ENCODE measurements at regions not wholly inside any gene's neighbourhood (a gene's known extent, or its start where the extent isn't known, plus 50 kb on each side); places are given as distances from the start of the nearest gene placed in this dataset.

DNA sequence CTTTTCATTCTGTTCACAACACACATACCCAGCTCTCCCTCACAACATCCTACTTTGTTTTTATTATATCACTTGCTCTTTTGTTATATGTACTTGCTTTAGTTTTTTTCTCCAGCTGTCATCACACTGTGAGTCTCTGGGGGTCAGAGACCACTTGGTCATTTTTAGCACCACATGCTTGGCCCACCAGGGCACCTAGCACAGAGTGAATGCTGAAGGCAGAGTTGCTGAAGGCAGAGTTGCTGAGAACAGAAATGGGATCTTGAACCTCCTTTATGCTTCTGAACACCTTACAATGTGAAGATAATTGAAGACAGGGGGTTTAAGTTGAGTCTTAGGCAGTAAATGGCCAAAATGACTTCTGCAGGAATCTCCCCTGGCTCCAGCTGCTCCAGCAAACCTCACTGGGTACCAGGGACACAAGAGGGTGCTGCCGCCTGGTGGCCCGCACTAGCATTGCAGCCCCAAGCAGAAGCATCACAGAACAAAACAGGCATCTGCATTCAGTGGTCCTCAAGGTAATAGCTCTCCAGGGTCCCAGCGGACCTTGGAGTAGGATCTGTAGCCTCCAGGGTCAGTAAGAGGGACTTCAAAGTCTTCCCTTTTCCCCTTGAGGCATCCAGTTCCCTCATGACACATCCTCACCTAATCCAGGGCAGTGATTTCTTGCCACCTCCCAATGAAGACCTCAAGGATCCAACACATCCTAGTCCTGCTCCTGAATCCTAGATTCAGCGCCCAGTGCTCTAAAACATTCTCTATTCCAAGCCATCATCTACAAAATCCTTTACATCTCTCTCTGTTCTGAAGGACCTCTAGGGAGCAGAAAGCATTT, 1972.6 kb downstream of the TP53TG3F start:
- peak; percentile 61 for DNase-seq (ENCODE audit: low read depth)
- TF ChIP-seq, protein P1, sequence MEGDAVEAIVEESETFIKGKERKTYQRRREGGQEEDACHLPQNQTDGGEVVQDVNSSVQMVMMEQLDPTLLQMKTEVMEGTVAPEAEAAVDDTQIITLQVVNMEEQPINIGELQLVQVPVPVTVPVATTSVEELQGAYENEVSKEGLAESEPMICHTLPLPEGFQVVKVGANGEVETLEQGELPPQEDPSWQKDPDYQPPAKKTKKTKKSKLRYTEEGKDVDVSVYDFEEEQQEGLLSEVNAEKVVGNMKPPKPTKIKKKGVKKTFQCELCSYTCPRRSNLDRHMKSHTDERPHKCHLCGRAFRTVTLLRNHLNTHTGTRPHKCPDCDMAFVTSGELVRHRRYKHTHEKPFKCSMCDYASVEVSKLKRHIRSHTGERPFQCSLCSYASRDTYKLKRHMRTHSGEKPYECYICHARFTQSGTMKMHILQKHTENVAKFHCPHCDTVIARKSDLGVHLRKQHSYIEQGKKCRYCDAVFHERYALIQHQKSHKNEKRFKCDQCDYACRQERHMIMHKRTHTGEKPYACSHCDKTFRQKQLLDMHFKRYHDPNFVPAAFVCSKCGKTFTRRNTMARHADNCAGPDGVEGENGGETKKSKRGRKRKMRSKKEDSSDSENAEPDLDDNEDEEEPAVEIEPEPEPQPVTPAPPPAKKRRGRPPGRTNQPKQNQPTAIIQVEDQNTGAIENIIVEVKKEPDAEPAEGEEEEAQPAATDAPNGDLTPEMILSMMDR (IDR thresholded peaks at IDR 0.05; ENCODE audit: low read depth, low read length), result peak; percentile 98
- TF ChIP-seq POLR2A (IDR thresholded peaks at IDR 0.05; ENCODE audit: extremely low read depth, insufficient read length), result no peak
- TF ChIP-seq, protein P2, sequence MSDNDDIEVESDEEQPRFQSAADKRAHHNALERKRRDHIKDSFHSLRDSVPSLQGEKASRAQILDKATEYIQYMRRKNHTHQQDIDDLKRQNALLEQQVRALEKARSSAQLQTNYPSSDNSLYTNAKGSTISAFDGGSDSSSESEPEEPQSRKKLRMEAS (IDR thresholded peaks at IDR 0.05; ENCODE audit: low read depth, low read length), result no peak
- no peak overlapping the region for H3K4me3 ChIP-seq (ENCODE audit: low read depth, low read length)

DNA sequence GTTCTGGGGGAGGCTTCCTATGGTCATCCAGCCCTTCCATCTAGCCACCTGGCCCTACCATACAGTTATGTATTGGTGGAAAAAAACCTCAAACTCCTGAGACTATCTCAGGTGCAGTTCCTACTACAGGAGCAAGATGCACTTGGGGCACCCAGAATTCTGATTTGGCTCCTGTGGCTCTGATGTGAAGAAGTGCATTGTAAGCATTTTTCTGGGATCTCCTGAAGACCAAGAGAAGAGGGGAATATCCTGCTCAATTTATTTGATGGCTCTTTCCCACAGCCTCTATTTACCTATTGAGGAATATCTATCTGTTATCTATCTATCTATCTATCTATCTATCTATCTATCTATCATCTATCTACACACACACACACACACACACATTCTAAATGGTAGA, 1981.5 kb downstream of the TP53TG3F start:
- no peak for DNase-seq (ENCODE audit: low read depth)
- no peak overlapping the region for H3K4me3 ChIP-seq (ENCODE audit: low read depth, low read length)
- TF ChIP-seq MYC (IDR thresholded peaks at IDR 0.05; ENCODE audit: low read depth, low read length) (no peak), POLR2A (IDR thresholded peaks at IDR 0.05; ENCODE audit: extremely low read depth, insufficient read length) (no peak)
- TF ChIP-seq, protein P2 (IDR thresholded peaks at IDR 0.05; ENCODE audit: low read depth, low read length), result no peak
- TF ChIP-seq, protein P1 (IDR thresholded peaks at IDR 0.05; ENCODE audit: low read depth, low read length), result no peak

DNA sequence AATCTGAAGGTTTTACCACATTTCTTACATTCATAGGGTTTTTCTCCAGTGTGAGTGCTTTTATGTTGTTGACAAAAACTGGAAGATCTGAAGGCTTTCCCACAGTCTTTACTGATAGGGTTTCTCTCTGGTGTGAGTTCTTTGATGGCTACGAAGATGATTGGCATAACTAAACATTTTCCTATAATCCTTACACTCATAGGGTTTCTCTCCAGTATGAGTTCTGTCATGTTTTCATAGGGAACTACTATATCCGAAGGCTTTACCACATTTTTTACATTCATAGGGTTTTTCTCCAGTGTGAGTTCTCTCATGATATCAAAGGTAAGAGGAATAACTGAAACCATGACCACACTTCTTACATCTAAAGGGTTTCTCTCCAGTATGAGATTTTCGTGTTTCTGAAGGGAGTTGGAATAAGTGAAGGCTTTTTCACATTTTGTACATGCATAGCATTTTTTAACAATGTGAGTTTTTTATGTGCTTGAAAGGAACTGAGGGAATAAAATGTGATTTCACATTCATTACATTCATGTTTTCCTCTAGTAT, 1987.7 kb downstream of the TP53TG3F start:
- no peak for DNase-seq (ENCODE audit: low read depth)
- TF ChIP-seq, protein P2 (IDR thresholded peaks at IDR 0.05; ENCODE audit: low read depth, low read length), result no peak
- no peak for TF ChIP-seq POLR2A (IDR thresholded peaks at IDR 0.05; ENCODE audit: extremely low read depth, insufficient read length)
- TF ChIP-seq, protein P1 (IDR thresholded peaks at IDR 0.05; ENCODE audit: low read depth, low read length), result no peak
- TF ChIP-seq MYC (IDR thresholded peaks at IDR 0.05; ENCODE audit: low read depth, low read length), result no peak
- no peak overlapping the region for H3K4me3 ChIP-seq (ENCODE audit: low read depth, low read length)

DNA sequence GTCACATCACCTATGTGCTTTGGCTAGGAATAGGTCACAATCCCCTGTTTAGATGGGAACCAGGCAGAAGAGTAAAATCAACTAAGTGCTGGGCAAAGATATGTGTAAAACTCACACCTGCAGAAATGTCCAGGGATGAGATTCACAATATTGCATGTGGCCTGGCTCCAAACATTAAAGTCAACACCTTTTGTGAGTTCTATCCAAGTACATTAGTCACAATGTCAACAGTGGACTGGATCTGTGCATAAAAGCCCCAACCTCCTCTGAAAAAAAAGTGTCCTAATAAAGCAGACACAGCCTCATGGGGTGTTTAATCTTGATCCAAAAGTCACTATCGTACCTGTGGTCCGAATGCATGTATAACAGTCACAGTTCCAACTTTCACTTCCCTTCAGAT, 1990.3 kb downstream of the TP53TG3F start:
- H3K4me3 ChIP-seq (ENCODE audit: low read depth, low read length), result no peak overlapping the region
- no peak for TF ChIP-seq POLR2A (IDR thresholded peaks at IDR 0.05; ENCODE audit: extremely low read depth, insufficient read length)
- no peak for TF ChIP-seq MYC (IDR thresholded peaks at IDR 0.05; ENCODE audit: low read depth, low read length)
- TF ChIP-seq, protein P1 (IDR thresholded peaks at IDR 0.05; ENCODE audit: low read depth, low read length), result no peak
- TF ChIP-seq, protein P2 (IDR thresholded peaks at IDR 0.05; ENCODE audit: low read depth, low read length), result no peak
- no peak for DNase-seq (ENCODE audit: low read depth)

DNA sequence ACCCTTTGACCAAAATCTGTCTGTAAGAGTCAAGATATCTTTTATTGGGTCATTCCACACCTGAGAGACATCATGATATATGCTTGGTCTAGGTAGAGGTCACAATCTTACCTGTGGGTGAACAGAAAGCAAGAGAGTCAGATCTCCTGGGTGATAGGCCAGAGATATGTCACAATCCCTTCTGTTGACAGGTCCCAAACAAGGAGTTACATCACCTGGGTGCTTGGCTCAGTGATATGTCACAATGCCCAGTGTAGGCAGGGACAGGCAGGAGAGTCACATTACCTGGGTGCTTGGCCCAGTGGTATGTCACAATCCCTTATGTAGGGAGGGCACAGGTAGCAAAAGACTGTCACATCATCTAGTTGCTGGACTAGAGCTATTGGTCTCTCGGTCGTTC, 1991.2 kb downstream of the TP53TG3F start:
- TF ChIP-seq, protein P2 (IDR thresholded peaks at IDR 0.05; ENCODE audit: low read depth, low read length), result no peak
- TF ChIP-seq MYC (IDR thresholded peaks at IDR 0.05; ENCODE audit: low read depth, low read length), result no peak
- TF ChIP-seq, protein P1 (IDR thresholded peaks at IDR 0.05; ENCODE audit: low read depth, low read length), result no peak
- TF ChIP-seq POLR2A (IDR thresholded peaks at IDR 0.05; ENCODE audit: extremely low read depth, insufficient read length), result no peak
- H3K4me3 ChIP-seq (ENCODE audit: low read depth, low read length), result no peak overlapping the region
- no peak for DNase-seq (ENCODE audit: low read depth)

Data from NB4 (cell line).